Esophagus muscularis mucosa (tissue), 4 donors: ENCODE measurements at regions not wholly inside any gene's neighbourhood (a gene's known extent, or its start where the extent isn't known, plus 50 kb on each side); places are given as distances from the start of the nearest gene placed in this dataset.

ENCODE experiments used
- DNase-seq: peaks from one replicate; pipeline ENCODE4 v3.0.0-alpha.2; 2017; ENCODE audit errors: extremely low spot score
- H3K27ac ChIP-seq, 4 donors: fragments of 200-600 bp; sonication (generic); replicated peaks in 1 of 4; 1 replicate in 3 of 4; 2 replicates in 1 of 4; pipeline ENCODE4 v1.5.1; 2016 to 2019; ENCODE audit warnings: mild to moderate bottlenecking in 1 of 4
- H3K27me3 ChIP-seq, 4 donors: fragments of 200-600 bp; sonication (generic); one replicate each; pipeline versions ENCODE4 v1.5.1 to v1.6.0; 2016 to 2019
- H3K36me3 ChIP-seq, 4 donors: fragments of 200-600 bp; sonication (generic); one replicate each; pipeline ENCODE4 v1.5.1; 2016 to 2019
- H3K4me1 ChIP-seq, 4 donors: fragments of 200-600 bp; sonication (generic); one replicate each; pipeline ENCODE4 v1.5.1; 2016 to 2019
- H3K4me3 ChIP-seq, 4 donors: fragments of 200-600 bp; sonication (generic); 1 replicate in 2 of 4; 2 replicates in 2 of 4; pipeline ENCODE4 v1.5.1; 2016 to 2019; ENCODE audit warnings: mild to moderate bottlenecking in 4 of 4, moderate library complexity in 1 of 4
- H3K9me3 ChIP-seq, 4 donors: fragments of 200-600 bp; sonication (generic); 1 replicate in 3 of 4; 2 replicates in 1 of 4; pipeline ENCODE4 v1.5.1; 2016 to 2019
- EP300 ChIP-seq: sonication (generic); formaldehyde crosslinking; IDR thresholded peaks from one replicate; pipeline ENCODE4 v1.6.1; 2017; ENCODE audit warnings: antibody characterized with exemption
- POLR2A ChIP-seq: fragments of 450-650 bp; IDR thresholded peaks from one replicate; pipeline ENCODE4 v1.6.1; 2017; ENCODE audit warnings: antibody characterized with exemption, moderate library complexity, mild to moderate bottlenecking, low read depth
- POLR2AphosphoS5 ChIP-seq, 2 donors: sonication (generic); formaldehyde crosslinking; IDR thresholded peaks; one replicate each; pipeline ENCODE4 v1.6.1; 2017; ENCODE audit warnings: antibody characterized with exemption in 2 of 2
- WGBS: methylation state at CpG from one replicate; pipeline ENCODE4 v1.1.5; 2018; 5-methylcytosine and 5-hydroxymethylcytosine counted together
- intact Hi-C: fragments of 100-400 bp; cut with DNase I; formaldehyde crosslinking; loops from one replicate; pipeline ENCODE4 v1.15.1; 2023
- TF ChIP-seq, protein P1 (sequence below), 3 experiments: fragments of 200-600 bp in 2 of 3; fragments of 450-650 bp in 1 of 3; sonication (generic) in 2 of 3; IDR thresholded peaks; one replicate each; pipeline ENCODE4 v1.5.1; 2017 to 2019; ENCODE audit warnings: antibody characterized with exemption in 3 of 3, mild to moderate bottlenecking in 2 of 3, moderate library complexity in 1 of 3

DNA sequence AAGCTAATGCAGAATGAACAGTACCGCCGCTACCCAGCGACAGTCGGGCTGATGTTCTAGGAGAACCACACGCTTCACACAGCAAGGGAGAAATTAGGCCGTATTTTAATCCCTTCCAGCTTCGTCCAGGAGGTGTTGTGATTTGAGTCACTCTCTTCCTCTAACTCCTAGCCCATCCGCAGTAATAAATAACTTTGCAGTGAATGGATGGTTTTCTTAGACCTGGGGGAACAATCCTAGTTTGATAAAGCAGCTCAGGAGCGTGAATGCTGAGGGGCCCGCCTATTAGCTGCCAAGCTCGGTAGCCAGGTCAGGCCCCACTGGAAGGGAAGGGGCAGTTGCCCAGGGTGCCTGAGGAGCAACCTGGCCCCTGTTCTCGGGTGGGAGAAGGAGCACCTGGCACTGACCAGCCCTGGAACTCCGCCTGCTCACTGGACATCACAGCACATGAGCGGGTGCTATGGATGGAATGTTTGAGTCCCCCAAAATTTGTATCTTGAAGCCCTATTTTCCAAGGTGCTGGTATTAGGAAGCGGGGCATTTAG lies 146.0 kb upstream of the AFDN start:
- Histone ChIP-seq H3K4me3 (no peak overlapping the region), H3K27ac (no peak overlapping the region), H3K9me3 (no peaks in the 10 kb centered on the region), H3K27me3 (peaks cover 0 to 32% (median 6%) of the 10 kb centered on the region in 4 donors), H3K36me3 (no peaks in the 10 kb centered on the region), H3K4me1 (peaks cover 32 to 59% (median 52%) of the 10 kb centered on the region in 4 donors)
- 95% methylated on average over 13 of the region's 15 CpGs for WGBS
- TF ChIP-seq, protein P1, sequence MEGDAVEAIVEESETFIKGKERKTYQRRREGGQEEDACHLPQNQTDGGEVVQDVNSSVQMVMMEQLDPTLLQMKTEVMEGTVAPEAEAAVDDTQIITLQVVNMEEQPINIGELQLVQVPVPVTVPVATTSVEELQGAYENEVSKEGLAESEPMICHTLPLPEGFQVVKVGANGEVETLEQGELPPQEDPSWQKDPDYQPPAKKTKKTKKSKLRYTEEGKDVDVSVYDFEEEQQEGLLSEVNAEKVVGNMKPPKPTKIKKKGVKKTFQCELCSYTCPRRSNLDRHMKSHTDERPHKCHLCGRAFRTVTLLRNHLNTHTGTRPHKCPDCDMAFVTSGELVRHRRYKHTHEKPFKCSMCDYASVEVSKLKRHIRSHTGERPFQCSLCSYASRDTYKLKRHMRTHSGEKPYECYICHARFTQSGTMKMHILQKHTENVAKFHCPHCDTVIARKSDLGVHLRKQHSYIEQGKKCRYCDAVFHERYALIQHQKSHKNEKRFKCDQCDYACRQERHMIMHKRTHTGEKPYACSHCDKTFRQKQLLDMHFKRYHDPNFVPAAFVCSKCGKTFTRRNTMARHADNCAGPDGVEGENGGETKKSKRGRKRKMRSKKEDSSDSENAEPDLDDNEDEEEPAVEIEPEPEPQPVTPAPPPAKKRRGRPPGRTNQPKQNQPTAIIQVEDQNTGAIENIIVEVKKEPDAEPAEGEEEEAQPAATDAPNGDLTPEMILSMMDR (IDR thresholded peaks at IDR 0.05), result no peak
- no peak for TF ChIP-seq POLR2AphosphoS5 (IDR thresholded peaks at IDR 0.05)
- TF ChIP-seq EP300, result no peak
- TF ChIP-seq POLR2A, result no peak
- no peak for DNase-seq
- intact Hi-C loops, result no loop called here

DNA sequence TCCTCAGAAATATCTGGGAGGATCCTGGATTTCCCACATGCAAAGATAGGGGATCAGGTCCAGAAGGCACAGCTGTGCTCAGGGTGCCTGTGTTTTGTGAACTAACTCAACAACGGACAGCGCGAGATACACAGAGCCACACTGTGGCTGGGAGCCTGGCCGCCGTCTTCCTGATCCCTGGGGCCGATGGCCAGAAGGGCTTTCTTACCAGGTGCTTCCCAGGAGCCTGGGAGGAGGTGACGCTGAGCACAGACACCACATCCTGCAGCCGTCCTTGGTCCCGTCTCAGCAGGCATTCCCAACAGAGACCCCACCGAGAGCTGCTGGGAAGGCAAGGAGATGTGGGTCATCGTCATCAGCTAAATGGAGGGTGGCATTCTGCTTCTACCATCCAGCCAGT lies 144.6 kb upstream of the AFDN start:
- Histone ChIP-seq H3K4me1 (peaks cover 32 to 45% (median 40%) of the 10 kb centered on the region in 4 donors), H3K4me3 (no peak overlapping the region), H3K27me3 (peaks cover 0 to 31% (median 6%) of the 10 kb centered on the region in 4 donors), H3K36me3 (no peaks in the 10 kb centered on the region), H3K27ac (peak overlapping the region in 2 of 4 donors; percentile 34 to 52), H3K9me3 (no peaks in the 10 kb centered on the region)
- intact Hi-C loops, result no loop called here
- TF ChIP-seq POLR2AphosphoS5 (IDR thresholded peaks at IDR 0.05) (no peak), POLR2A (no peak), EP300 (no peak)
- TF ChIP-seq, protein P1 (IDR thresholded peaks at IDR 0.05), result no peak
- WGBS, result 86% methylated on average over 11 of the region's 11 CpGs
- no peak for DNase-seq

DNA sequence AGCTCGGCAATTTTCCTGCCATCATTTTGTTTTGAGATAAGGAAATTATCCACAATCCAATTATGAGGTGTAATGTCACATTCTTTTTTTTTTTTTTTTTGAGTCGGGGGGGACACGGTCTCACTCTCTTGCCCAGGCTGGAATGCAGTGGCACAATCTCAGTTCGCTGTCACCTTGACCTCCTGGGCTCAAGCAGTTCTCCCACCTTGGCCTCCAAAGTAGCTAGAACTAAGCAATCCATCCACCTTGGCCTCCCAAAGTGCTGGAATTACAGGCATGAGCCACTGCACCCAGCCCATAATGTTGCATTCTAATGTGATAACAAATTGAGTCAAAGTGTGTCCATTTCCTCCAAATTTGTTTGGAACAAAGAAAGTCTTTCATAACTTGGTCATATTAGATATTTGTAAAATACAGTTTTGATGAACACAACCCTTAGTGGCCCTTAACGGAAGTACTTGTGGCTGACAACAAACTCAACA lies 144.1 kb upstream of the AFDN start:
- Histone ChIP-seq H3K27me3 (peaks cover 0 to 26% (median 6%) of the 10 kb centered on the region in 4 donors), H3K36me3 (no peaks in the 10 kb centered on the region), H3K9me3 (no peaks in the 10 kb centered on the region), H3K27ac (peak overlapping the region in 3 of 4 donors; percentile 34 to 52 (median 37)), H3K4me1 (peaks cover 31 to 45% (median 35%) of the 10 kb centered on the region in 4 donors), H3K4me3 (no peak overlapping the region)
- 80% methylated on average over 5 of the region's 5 CpGs for WGBS
- intact Hi-C loops, result no loop called here
- no peak for DNase-seq
- TF ChIP-seq, protein P1 (IDR thresholded peaks at IDR 0.05), result no peak
- no peak for TF ChIP-seq EP300
- no peak for TF ChIP-seq POLR2A
- no peak for TF ChIP-seq POLR2AphosphoS5 (IDR thresholded peaks at IDR 0.05)

DNA sequence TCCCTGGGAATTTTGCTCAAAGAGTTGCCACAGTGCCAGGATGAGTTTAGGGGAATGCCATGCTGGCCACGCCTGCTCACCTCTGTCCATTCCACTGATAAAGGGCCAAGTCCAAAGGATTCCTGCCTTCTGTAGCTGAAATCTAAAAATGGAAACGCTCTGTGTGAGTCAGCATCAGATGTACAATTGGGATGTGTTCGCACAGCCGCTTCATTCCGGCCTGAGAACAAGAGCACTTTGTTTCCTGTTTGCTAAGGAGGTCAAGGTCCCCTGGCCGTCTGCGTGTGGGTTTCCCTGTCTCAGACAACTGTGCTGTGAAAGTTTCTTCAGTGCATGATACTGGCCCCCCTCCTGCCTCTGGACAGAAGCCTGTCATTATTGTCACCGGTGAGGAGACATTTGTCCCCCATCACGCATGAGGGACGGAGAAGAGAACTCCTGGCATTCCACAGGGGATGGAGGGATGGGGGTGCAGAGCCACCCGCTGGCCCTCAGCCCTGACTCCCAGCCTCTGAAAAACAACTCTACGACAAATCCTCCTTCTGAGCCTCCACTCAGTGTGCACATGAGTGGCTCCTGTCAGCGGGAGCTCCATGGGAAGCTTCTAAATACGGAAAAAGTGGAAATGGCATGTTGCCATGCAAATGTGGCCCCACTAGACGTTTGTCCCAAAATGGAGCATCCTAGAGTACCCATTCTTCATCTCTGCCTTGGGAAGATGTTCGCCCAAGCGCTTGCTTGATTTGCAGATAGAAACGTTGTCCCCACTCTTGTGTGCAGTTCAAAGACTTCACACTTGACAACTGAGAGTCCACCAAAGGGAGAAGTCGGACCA lies 143.5 kb upstream of the AFDN start:
- TF ChIP-seq POLR2A (no peak), POLR2AphosphoS5 (IDR thresholded peaks at IDR 0.05) (peak; percentile 48 to 78)
- Histone ChIP-seq H3K27me3 (peaks cover 0 to 20% (median 4%) of the 10 kb centered on the region in 4 donors), H3K4me1 (peaks cover 24 to 39% (median 28%) of the 10 kb centered on the region in 4 donors), H3K9me3 (no peaks in the 10 kb centered on the region), H3K4me3 (no peak overlapping the region), H3K36me3 (no peaks in the 10 kb centered on the region), H3K27ac (peak overlapping the region in 3 of 4 donors; percentile 34 to 52 (median 37))
- intact Hi-C loops, result no loop called here
- 65% methylated on average over 19 of the region's 19 CpGs for WGBS
- DNase-seq, result no peak
